MCF 10A (cell line): ENCODE measurements at regions not wholly inside any gene's neighbourhood (a gene's known extent, or its start where the extent isn't known, plus 50 kb on each side); places are given as distances from the start of the nearest gene placed in this dataset.

Experiments
- BruUV-seq: library from RNA; stranded (reverse); fragments of 400-500 nt; replicated peaks from 2 replicates; lab custom pipeline; 2021; lab: Mats Ljungman, UMichigan
- CTCF ChIA-PET: fragments of 300-600 bp; sonication (Branson Sonifier 250); formaldehyde crosslinking; extraction: SDS; loops from one replicate; lab custom pipeline; 2021; ENCODE audit warnings: antibody characterized with exemption, inconsistent platforms; lab: Yijun Ruan, JAX
- POLR2A ChIA-PET: fragments of 300-600, 350-650 bp; sonication (Branson Sonifier 250); formaldehyde crosslinking; extraction: SDS; loops from one replicate; lab custom pipeline; 2020; ENCODE audit warnings: antibody characterized with exemption, inconsistent platforms; lab: Yijun Ruan, JAX
- DNase-seq: peaks from one replicate; pipeline ENCODE4 v3.0.0-alpha.2; 2018; ENCODE audit not compliant: unreplicated experiment
- H3K27ac Mint-ChIP-seq: one replicate; pipeline ENCODE4 v1.8.0; 2022; ENCODE audit warnings: mild to moderate bottlenecking, low read depth, mixed read lengths; ENCODE audit not compliant: unreplicated experiment
- H3K27me3 Mint-ChIP-seq: one replicate; pipeline ENCODE4 v1.8.0; 2022; ENCODE audit warnings: mixed read lengths; ENCODE audit not compliant: insufficient read depth, unreplicated experiment
- H3K36me3 Mint-ChIP-seq: one replicate; pipeline ENCODE4 v1.8.0; 2022; ENCODE audit warnings: mild to moderate bottlenecking, moderate library complexity, mixed read lengths; ENCODE audit not compliant: insufficient read depth, unreplicated experiment
- H3K4me1 Mint-ChIP-seq: one replicate; pipeline ENCODE4 v1.8.0; 2022; ENCODE audit warnings: mixed read lengths; ENCODE audit not compliant: insufficient read depth, unreplicated experiment
- H3K4me3 Mint-ChIP-seq: one replicate; pipeline ENCODE4 v1.8.0; 2022; ENCODE audit warnings: mild to moderate bottlenecking, moderate library complexity, mixed read lengths; ENCODE audit not compliant: unreplicated experiment
- H3K9me3 Mint-ChIP-seq: one replicate; pipeline ENCODE4 v1.8.0; 2022; ENCODE audit warnings: mixed read lengths; ENCODE audit not compliant: unreplicated experiment
- intact Hi-C: fragments of 100-400 bp; cut with micrococcal nuclease; formaldehyde crosslinking; loops from 2 replicates; pipeline ENCODE4 v1.14.1; 2022
- TF ChIP-seq, protein P1 (sequence below): fragments of 200-600 bp; IDR thresholded peaks from one replicate; pipeline ENCODE4 v1.8.0; 2022; ENCODE audit warnings: antibody characterized with exemption, mild to moderate bottlenecking; ENCODE audit not compliant: unreplicated experiment

DNA sequence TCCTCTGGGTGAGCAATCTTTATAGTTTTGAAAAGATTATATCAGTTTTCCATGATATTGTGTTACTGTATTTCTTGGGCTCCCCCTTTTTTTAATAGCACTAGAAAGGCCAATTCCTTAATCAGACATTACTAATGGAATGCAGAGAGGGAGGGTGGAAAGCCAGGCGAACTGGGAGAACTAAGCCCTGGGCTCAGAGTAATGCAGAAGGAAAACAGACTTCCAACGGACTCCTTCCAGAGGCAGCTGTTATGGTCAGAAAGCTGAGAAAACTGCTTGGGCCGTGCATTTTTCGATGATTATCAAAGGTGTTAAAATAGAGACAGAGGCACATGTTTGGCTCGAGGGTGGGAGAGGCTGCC is 206.3 kb downstream of the FOXD2 start:
- Mint-ChIP-seq H3K4me1 (no peaks in the 10 kb centered on the region), H3K36me3 (no peaks in the 10 kb centered on the region), H3K27ac (no peak overlapping the region), H3K27me3 (no peaks in the 10 kb centered on the region), H3K9me3 (no peaks in the 10 kb centered on the region), H3K4me3 (no peak overlapping the region)
- BruUV-seq, result no TSS peak
- TF ChIP-seq, protein P1, sequence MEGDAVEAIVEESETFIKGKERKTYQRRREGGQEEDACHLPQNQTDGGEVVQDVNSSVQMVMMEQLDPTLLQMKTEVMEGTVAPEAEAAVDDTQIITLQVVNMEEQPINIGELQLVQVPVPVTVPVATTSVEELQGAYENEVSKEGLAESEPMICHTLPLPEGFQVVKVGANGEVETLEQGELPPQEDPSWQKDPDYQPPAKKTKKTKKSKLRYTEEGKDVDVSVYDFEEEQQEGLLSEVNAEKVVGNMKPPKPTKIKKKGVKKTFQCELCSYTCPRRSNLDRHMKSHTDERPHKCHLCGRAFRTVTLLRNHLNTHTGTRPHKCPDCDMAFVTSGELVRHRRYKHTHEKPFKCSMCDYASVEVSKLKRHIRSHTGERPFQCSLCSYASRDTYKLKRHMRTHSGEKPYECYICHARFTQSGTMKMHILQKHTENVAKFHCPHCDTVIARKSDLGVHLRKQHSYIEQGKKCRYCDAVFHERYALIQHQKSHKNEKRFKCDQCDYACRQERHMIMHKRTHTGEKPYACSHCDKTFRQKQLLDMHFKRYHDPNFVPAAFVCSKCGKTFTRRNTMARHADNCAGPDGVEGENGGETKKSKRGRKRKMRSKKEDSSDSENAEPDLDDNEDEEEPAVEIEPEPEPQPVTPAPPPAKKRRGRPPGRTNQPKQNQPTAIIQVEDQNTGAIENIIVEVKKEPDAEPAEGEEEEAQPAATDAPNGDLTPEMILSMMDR, result no peak
- intact Hi-C loops, result no loop called here
- ChIA-PET CTCF (no interaction called here), POLR2A (no interaction called here)
- DNase-seq, result no peak

DNA sequence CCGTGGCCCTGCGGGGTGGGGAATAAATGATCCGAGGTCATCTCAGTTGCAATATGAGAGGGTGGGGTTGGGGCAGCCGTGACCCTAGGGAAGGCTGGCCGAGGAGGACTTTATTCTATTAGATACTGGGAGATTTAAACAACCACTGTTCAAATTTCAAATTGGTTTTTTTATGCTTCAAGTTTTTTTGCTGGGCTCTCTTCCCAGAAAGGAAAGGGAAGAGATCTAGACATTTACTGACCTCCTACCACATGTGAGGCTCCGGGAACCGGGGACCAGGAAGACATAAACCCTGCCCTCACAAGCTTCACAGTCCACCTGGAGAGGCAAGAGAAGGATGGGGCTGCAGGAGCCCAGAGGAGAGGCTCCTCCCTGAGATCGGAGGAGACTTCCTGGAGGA is 207.3 kb downstream of the FOXD2 start:
- H3K27me3 Mint-ChIP-seq, result no peaks in the 10 kb centered on the region
- no peak overlapping the region for H3K4me3 Mint-ChIP-seq
- DNase-seq, result no peak
- ChIA-PET CTCF (interaction anchor here (0.6 kb wide), 3 partner anchors 28 to 115 kb away, joined by 3 to 4 read pairs (median 3); no protein-coding TSS in a partner anchor), POLR2A (no interaction called here)
- no TSS peak for BruUV-seq
- H3K4me1 Mint-ChIP-seq, result peaks cover 3% of the 10 kb centered on the region
- TF ChIP-seq, protein P1, result no peak
- H3K9me3 Mint-ChIP-seq, result no peaks in the 10 kb centered on the region
- H3K36me3 Mint-ChIP-seq, result no peaks in the 10 kb centered on the region
- intact Hi-C loops, result no loop called here
- no peak overlapping the region for H3K27ac Mint-ChIP-seq

DNA sequence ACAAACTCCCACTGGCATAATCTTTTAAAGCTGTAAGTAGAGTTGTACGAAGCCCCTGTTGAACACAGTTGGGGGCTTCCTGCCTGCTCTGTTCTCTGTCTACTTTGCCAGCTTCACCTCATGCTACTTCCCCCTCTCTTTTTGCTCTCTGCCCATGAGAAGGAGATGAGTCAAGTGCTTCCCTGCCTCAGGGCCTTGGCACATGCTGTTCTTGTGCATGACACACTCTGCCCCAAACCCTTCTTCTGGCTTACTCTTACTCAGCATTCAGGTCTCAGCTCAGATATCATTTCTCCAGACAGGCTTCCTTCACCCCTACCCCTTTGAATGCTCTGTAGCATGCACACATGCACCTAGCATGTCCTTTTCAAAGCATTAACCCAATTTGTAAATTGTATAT is 208.8 kb downstream of the FOXD2 start:
- Mint-ChIP-seq H3K27ac (no peak overlapping the region), H3K4me1 (peaks cover 17% of the 10 kb centered on the region), H3K27me3 (no peaks in the 10 kb centered on the region), H3K9me3 (no peaks in the 10 kb centered on the region), H3K36me3 (no peaks in the 10 kb centered on the region), H3K4me3 (no peak overlapping the region)
- BruUV-seq, result no TSS peak
- intact Hi-C loops, result no loop called here
- peak; percentile 46 for DNase-seq
- TF ChIP-seq, protein P1, result no peak
- CTCF ChIA-PET, result no interaction called here
- POLR2A ChIA-PET, result no interaction called here

DNA sequence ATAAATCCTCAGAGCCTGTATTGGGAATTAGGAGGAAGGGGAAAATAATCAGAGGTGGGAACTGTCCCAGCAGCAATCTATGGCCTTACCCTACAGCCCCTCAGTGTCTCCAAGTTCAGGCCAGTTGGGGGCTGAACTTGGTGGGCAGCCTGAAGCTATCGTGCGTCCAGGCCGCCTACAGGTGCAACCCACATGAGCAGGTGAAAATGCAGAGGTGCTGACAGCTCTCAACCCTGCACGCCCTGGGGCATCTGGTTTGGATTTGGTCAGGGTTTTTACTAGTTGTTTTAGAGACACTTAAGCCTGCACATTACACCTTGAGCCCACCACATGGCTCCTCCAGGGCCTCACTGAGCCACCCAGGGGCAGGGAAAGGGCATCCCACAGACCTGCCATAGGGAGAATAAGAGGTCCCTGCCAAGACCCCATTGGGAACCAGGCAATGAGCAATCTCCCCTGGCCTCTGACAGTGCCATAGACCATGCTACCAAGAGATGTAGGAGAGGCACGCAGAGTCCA is 209.5 kb downstream of the FOXD2 start:
- no TSS peak for BruUV-seq
- DNase-seq, result no peak
- no peak overlapping the region for H3K4me3 Mint-ChIP-seq
- H3K4me1 Mint-ChIP-seq, result peaks cover 17% of the 10 kb centered on the region
- TF ChIP-seq, protein P1, result no peak
- no peaks in the 10 kb centered on the region for H3K36me3 Mint-ChIP-seq
- intact Hi-C loops, result no loop called here
- no peak overlapping the region for H3K27ac Mint-ChIP-seq
- CTCF ChIA-PET, result no interaction called here
- no peaks in the 10 kb centered on the region for H3K9me3 Mint-ChIP-seq
- POLR2A ChIA-PET, result no interaction called here
- no peaks in the 10 kb centered on the region for H3K27me3 Mint-ChIP-seq
